Tibial nerve (tissue), 4 donors: ENCODE measurements at regions not wholly inside any gene's neighbourhood (a gene's known extent, or its start where the extent isn't known, plus 50 kb on each side); places are given as distances from the start of the nearest gene placed in this dataset.

ENCODE experiments used
- CTCF ChIP-seq, 5 experiments: fragments of 200-600 bp in 3 of 5; fragments of 450-650 bp in 2 of 5; sonication (generic) in 3 of 5; IDR thresholded peaks; one replicate each; pipeline ENCODE4 v1.5.1; 2016 to 2019; ENCODE audit warnings: antibody characterized with exemption in 5 of 5, mild to moderate bottlenecking in 3 of 5, moderate library complexity in 2 of 5
- EP300 ChIP-seq, 2 donors: sonication (generic); formaldehyde crosslinking; IDR thresholded peaks; one replicate each; pipeline ENCODE4 v1.6.1; 2017; ENCODE audit warnings: antibody characterized with exemption in 2 of 2, mild to moderate bottlenecking in 1 of 2

DNA sequence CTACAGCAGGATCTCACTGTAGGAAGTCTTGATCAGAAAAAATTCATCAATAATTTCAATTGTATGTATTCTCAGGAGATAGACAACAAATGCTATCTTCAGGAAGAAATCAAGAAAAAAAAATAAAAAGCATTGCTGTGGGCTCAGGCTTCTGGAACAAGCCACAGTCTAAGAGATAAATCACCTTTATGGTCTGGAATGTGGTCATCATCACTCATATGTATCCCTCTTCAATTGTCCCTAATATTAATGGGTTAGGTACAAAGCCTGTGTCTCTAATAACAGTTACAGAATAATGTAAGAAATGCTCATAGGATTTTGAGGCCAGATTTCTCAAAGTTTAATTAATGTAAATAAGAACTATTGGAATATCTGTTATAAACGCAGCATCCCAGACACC is 305.9 kb upstream of the ANO3 start:
- TF ChIP-seq CTCF (IDR thresholded peaks at IDR 0.05) (no peak), EP300 (IDR thresholded peaks at IDR 0.05) (no peak)
